GM23338 (cell line): ENCODE measurements at regions not wholly inside any gene's neighbourhood (a gene's known extent, or its start where the extent isn't known, plus 50 kb on each side); places are given as distances from the start of the nearest gene placed in this dataset.
A peak's percentile ranks its signal among the peaks of the same experiment; 100 is the strongest.

ENCODE experiments used
- ATAC-seq: fragments of 200-7000 bp; cut with Tn5 transposase; 3 replicates; pipeline ENCODE4 v1.9.1; 2020
- DNase-seq: peaks from one replicate; pipeline ENCODE4 v3.0.0-alpha.2; 2015; ENCODE audit warnings: low spot score
- H2AFZ ChIP-seq: fragments of 200-600 bp; sonication (generic); 2 replicates; pipeline ENCODE4 v1.8.0; 2016; ENCODE audit warnings: antibody characterized with exemption, mild to moderate bottlenecking, moderate library complexity
- H3F3A ChIP-seq: fragments of 200-600 bp; sonication (generic); replicated peaks from 2 replicates; pipeline ENCODE4 v1.8.0; 2017; ENCODE audit warnings: antibody characterized with exemption, mixed run types, low read depth
- H3K27ac ChIP-seq: fragments of 200-600 bp; sonication (generic); 2 replicates; pipeline ENCODE4 v1.6.1; 2016; ENCODE audit warnings: low read depth
- H3K27me3 ChIP-seq: fragments of 200-600 bp; sonication (generic); 2 replicates; pipeline ENCODE4 v1.8.0; 2016; ENCODE audit warnings: mild to moderate bottlenecking, mixed run types, moderate library complexity; ENCODE audit not compliant: insufficient read depth
- H3K36me3 ChIP-seq: fragments of 200-600 bp; sonication (generic); 2 replicates; pipeline ENCODE4 v1.8.0; 2016; ENCODE audit warnings: mild to moderate bottlenecking; ENCODE audit not compliant: insufficient read depth
- H3K4me1 ChIP-seq: fragments of 200-600 bp; sonication (generic); 2 replicates; pipeline ENCODE4 v1.8.0; 2016; ENCODE audit warnings: mild to moderate bottlenecking, moderate library complexity; ENCODE audit not compliant: insufficient read depth
- H3K4me2 ChIP-seq: fragments of 200-600 bp; sonication (generic); 2 replicates; pipeline ENCODE4 v1.7.1; 2017; ENCODE audit warnings: mixed run types
- H3K4me3 ChIP-seq: fragments of 200-600 bp; sonication (generic); 2 replicates; pipeline ENCODE4 v1.6.1; 2016; ENCODE audit warnings: mixed run types
- H3K79me2 ChIP-seq: fragments of 200-600 bp; sonication (generic); replicated peaks from 2 replicates; pipeline ENCODE4 v1.8.0; 2017; ENCODE audit warnings: mild to moderate bottlenecking; ENCODE audit not compliant: insufficient read depth
- H3K9me2 ChIP-seq: fragments of 200-600 bp; sonication (generic); 2 replicates; pipeline ENCODE4 v1.8.0; 2017; ENCODE audit not compliant: insufficient read depth
- H4K20me1 ChIP-seq: fragments of 200-600 bp; sonication (generic); replicated peaks from 2 replicates; pipeline ENCODE4 v1.8.0; 2017; ENCODE audit warnings: mild to moderate bottlenecking; ENCODE audit not compliant: insufficient read depth
- H3K27ac Mint-ChIP-seq: 2 replicates; pipeline ENCODE4 v1.8.0; 2020; ENCODE audit warnings: inconsistent platforms, mild to moderate bottlenecking, moderate library complexity, mixed read lengths
- H3K27me3 Mint-ChIP-seq: 3 replicates; pipeline ENCODE4 v1.8.0; 2022; ENCODE audit warnings: low read depth, mild to moderate bottlenecking, moderate library complexity, mixed read lengths, inconsistent platforms; ENCODE audit not compliant: insufficient read depth, poor library complexity
- H3K36me3 Mint-ChIP-seq: 3 replicates; pipeline ENCODE4 v1.8.0; 2021; ENCODE audit warnings: low read depth, mild to moderate bottlenecking, inconsistent platforms, moderate library complexity, mixed read lengths
- H3K4me1 Mint-ChIP-seq: 3 replicates; pipeline ENCODE4 v1.8.0; 2020; ENCODE audit warnings: mild to moderate bottlenecking, inconsistent platforms, mixed read lengths
- H3K4me3 Mint-ChIP-seq: 3 replicates; pipeline ENCODE4 v1.8.0; 2021; ENCODE audit warnings: moderate library complexity, mild to moderate bottlenecking, inconsistent platforms, mixed read lengths
- H3K9me3 Mint-ChIP-seq: 3 replicates; pipeline ENCODE4 v1.8.0; 2020; ENCODE audit warnings: moderate library complexity, mild to moderate bottlenecking, inconsistent platforms, mixed read lengths
- CREB1 ChIP-seq: fragments of 250-450 bp; sonication (Bioruptor Pico); IDR thresholded peaks from 2 replicates; pipeline ENCODE4 v1.5.0; 2020; ENCODE audit warnings: low read depth, mild to moderate bottlenecking, moderate library complexity
- CTCF ChIP-seq, 2 experiments: fragments of 200-600 bp in 1 of 2; sonication (generic) in 1 of 2; conservative IDR thresholded peaks; 2 replicates each; pipeline versions ENCODE4 v1.5.1 to v1.6.1; 2016 to 2017; ENCODE audit warnings: antibody characterized with exemption in 2 of 2, low read depth in 2 of 2, mild to moderate bottlenecking in 2 of 2, moderate library complexity in 1 of 2
- ETS1 ChIP-seq: IDR thresholded peaks from 2 replicates; pipeline ENCODE4 v1.6.1; 2016; ENCODE audit warnings: antibody characterized with exemption
- EZH2 ChIP-seq: fragments of 200-600 bp; sonication (generic); IDR thresholded peaks from one replicate; pipeline ENCODE4 v1.8.0; 2017; ENCODE audit warnings: antibody characterized with exemption, mild to moderate bottlenecking, low read depth; ENCODE audit not compliant: unreplicated experiment
- EZH2phosphoT487 ChIP-seq: fragments of 200-600 bp; sonication (generic); IDR thresholded peaks from one replicate; pipeline ENCODE4 v1.8.1; 2018; ENCODE audit warnings: antibody characterized with exemption; ENCODE audit not compliant: unreplicated experiment
- JUNB ChIP-seq: IDR thresholded peaks from one replicate; pipeline ENCODE4 v1.6.1; 2016; ENCODE audit warnings: antibody characterized with exemption; ENCODE audit not compliant: unreplicated experiment
- NANOG ChIP-seq: IDR thresholded peaks from 2 replicates; pipeline ENCODE4 v1.6.1; 2016; ENCODE audit warnings: antibody characterized with exemption, borderline replicate concordance
- POLR2AphosphoS5 ChIP-seq: IDR thresholded peaks from 2 replicates; pipeline ENCODE4 v1.6.1; 2016; ENCODE audit warnings: antibody characterized with exemption, low read depth
- REST ChIP-seq: IDR thresholded peaks from one replicate; pipeline ENCODE4 v1.6.1; 2018; ENCODE audit warnings: antibody characterized with exemption; ENCODE audit not compliant: unreplicated experiment
- STAT1 ChIP-seq: IDR thresholded peaks from one replicate; pipeline ENCODE4 v1.6.1; 2016; ENCODE audit warnings: antibody characterized with exemption; ENCODE audit not compliant: unreplicated experiment
- ZNF114 ChIP-seq: fragments of 250-450 bp; sonication (Bioruptor Pico); IDR thresholded peaks from 2 replicates; pipeline ENCODE4 v1.5.0; 2020; ENCODE audit warnings: mild to moderate bottlenecking, moderate library complexity
- ZNF331 ChIP-seq: fragments of 250-450 bp; sonication (Bioruptor Pico); IDR thresholded peaks from 2 replicates; pipeline ENCODE4 v1.5.0; 2020; ENCODE audit warnings: low read depth, mild to moderate bottlenecking, moderate library complexity

GRCh38 chr1:106768077-106768476 lies 288.4 kb upstream of the PRMT6 start:
- Mint-ChIP-seq H3K27ac (no peak overlapping the region), H3K9me3 (no peaks in the 10 kb centered on the region), H3K4me3 (no peak overlapping the region), H3K36me3 (no peaks in the 10 kb centered on the region), H3K27me3 (no peaks in the 10 kb centered on the region), H3K4me1 (peaks cover 6% of the 10 kb centered on the region; the same call in 1 of the 3 replicates)
- H3K27ac ChIP-seq, result no peak overlapping the region
- H3K4me1 ChIP-seq, result no peaks in the 10 kb centered on the region
- no peak overlapping the region for H3K4me3 ChIP-seq
- no peaks in the 10 kb centered on the region for H3K36me3 ChIP-seq
- H3K9me2 ChIP-seq, result no peaks in the 10 kb centered on the region
- ATAC-seq (no peak), DNase-seq (no peak)
- H3K79me2 ChIP-seq, result no peaks in the 10 kb centered on the region
- H4K20me1 ChIP-seq, result no peaks in the 10 kb centered on the region
- H3K27me3 ChIP-seq, result no peaks in the 10 kb centered on the region
- no peaks in the 10 kb centered on the region for H3F3A ChIP-seq
- H3K4me2 ChIP-seq, result no peak overlapping the region
- peak overlapping the region; percentile 40 for H2AFZ ChIP-seq
- TF ChIP-seq EZH2phosphoT487, result no peak

- Histone ChIP-seq H3K4me2 (no peak overlapping the region), H3K79me2 (no peaks in the 10 kb centered on the region), H3F3A (no peaks in the 10 kb centered on the region), H3K27me3 (no peaks in the 10 kb centered on the region), H3K27ac (no peak overlapping the region), H4K20me1 (no peaks in the 10 kb centered on the region), H3K4me1 (no peaks in the 10 kb centered on the region), H3K36me3 (no peaks in the 10 kb centered on the region), H2AFZ (no peak overlapping the region), H3K9me2 (no peaks in the 10 kb centered on the region), H3K4me3 (no peak overlapping the region)
- no peak overlapping the region for H3K4me3 Mint-ChIP-seq
- DNase-seq (no peak), ATAC-seq (no peak)
- H3K27ac Mint-ChIP-seq, result no peak overlapping the region
- peaks cover 2% of the 10 kb centered on the region; the same call in 1 of the 3 replicates for H3K4me1 Mint-ChIP-seq
- H3K36me3 Mint-ChIP-seq, result no peaks in the 10 kb centered on the region
- no peak for TF ChIP-seq ZNF331 (CRISPR knock-in tag)
- TF ChIP-seq ZNF114, result no peak
- TF ChIP-seq NANOG, result no peak
- H3K27me3 Mint-ChIP-seq, result no peaks in the 10 kb centered on the region
- no peaks in the 10 kb centered on the region for H3K9me3 Mint-ChIP-seq
These were observed 288.0 kb upstream of the PRMT6 start for GRCh38 chr1:106768501-106768900.

- H3K36me3 ChIP-seq, result no peaks in the 10 kb centered on the region
- Mint-ChIP-seq H3K27ac (no peak overlapping the region), H3K27me3 (peaks cover 1% of the 10 kb centered on the region), H3K4me3 (no peak overlapping the region), H3K36me3 (no peaks in the 10 kb centered on the region), H3K4me1 (no peaks in the 10 kb centered on the region), H3K9me3 (peaks cover 2% of the 10 kb centered on the region; the same call in 1 of the 3 replicates)
- no peaks in the 10 kb centered on the region for H4K20me1 ChIP-seq
- no peaks in the 10 kb centered on the region for H3K4me1 ChIP-seq
- no peak overlapping the region for H3K27ac ChIP-seq
- no peaks in the 10 kb centered on the region for H3K79me2 ChIP-seq
- no peak for TF ChIP-seq JUNB
- TF ChIP-seq EZH2, result no peak
- TF ChIP-seq ZNF331 (CRISPR knock-in tag), result no peak
- TF ChIP-seq NANOG, result no peak
- TF ChIP-seq STAT1, result no peak
- TF ChIP-seq POLR2AphosphoS5, result no peak
- TF ChIP-seq CTCF (conservative IDR thresholded peaks at IDR 0.05; ENCODE audit: low read depth in 2 of 2), result no peak
- no peak for TF ChIP-seq REST
- no peak for TF ChIP-seq ZNF114
- no peak for TF ChIP-seq EZH2phosphoT487
- TF ChIP-seq CREB1, result no peak
- no peak for TF ChIP-seq ETS1
- H3K9me2 ChIP-seq, result 0 out of 2 replicates have a peak, but pooled peaks cover 3% of the 10 kb centered on the region
- H3K4me2 ChIP-seq, result no peak overlapping the region
- H2AFZ ChIP-seq, result no peak overlapping the region
- DNase-seq, result no peak
- H3K4me3 ChIP-seq, result no peak overlapping the region
- no peaks in the 10 kb centered on the region for H3K27me3 ChIP-seq
- H3F3A ChIP-seq, result no peaks in the 10 kb centered on the region
- ATAC-seq, result no peak
These were observed 283.3 kb upstream of the PRMT6 start for GRCh38 chr1:106773206-106773605.
